K562 (cell line): ENCODE measurements at regions not wholly inside any gene's neighbourhood (a gene's known extent, or its start where the extent isn't known, plus 50 kb on each side); places are given as distances from the start of the nearest gene placed in this dataset.

Source experiments
- ATAC-seq: fragments of 200-7000 bp; cut with Tn5 transposase; 3 replicates; pipeline ENCODE4 v1.9.1; 2020; ENCODE audit warnings: moderate library complexity
- BruUV-seq: library from RNA; stranded (reverse); fragments of 400-500 nt; replicated peaks from 2 replicates; lab custom pipeline; 2021; lab: Mats Ljungman, UMichigan
- CTCF ChIA-PET: fragments of 300-600 bp; formaldehyde crosslinking; extraction: SDS; loops from one replicate; lab custom pipeline; 2021; ENCODE audit warnings: low intra/inter-chr PET ratio; lab: Yijun Ruan, JAX
- POLR2A ChIA-PET: fragments of 300-600, 350-650 bp; sonication (Branson Sonifier 250); formaldehyde crosslinking; extraction: SDS; loops from one replicate; lab custom pipeline; 2021; ENCODE audit warnings: antibody characterized with exemption, inconsistent platforms; lab: Yijun Ruan, JAX
- DNase-seq, 4 experiments: peaks; one replicate each; pipeline versions ENCODE4 v3.0.0 to v3.0.0-alpha.2; 2011 to 2018; ENCODE audit warnings: low spot score in 3 of 4, mixed read lengths in 3 of 4; ENCODE audit errors: extremely low read depth in 1 of 4
- FAIRE-seq: peaks from 2 replicates; lab custom pipeline; 2011; peaks lifted over from hg19 to GRCh38; lab: Jason Lieb, UNC
- H2AFZ ChIP-seq: 2 replicates; pipeline ENCODE4 v1.6.0; 2011; ENCODE audit warnings: low read depth, low read length, control low read depth, inconsistent platforms
- H3K27ac ChIP-seq: fragments of 200-600 bp; 3 replicates; pipeline ENCODE4 v1.8.0; 2011; ENCODE audit warnings: low read depth, mild to moderate bottlenecking, control low read depth, inconsistent platforms, low read length, moderate library complexity, mixed read lengths; ENCODE audit errors: extremely low read depth
- H3K27me3 ChIP-seq, 2 experiments: fragments of 300-600 bp in 1 of 2; 2 replicates in 1 of 2; 3 replicates in 1 of 2; pipeline versions ENCODE4 v1.6.0 to v1.8.0; 2011; ENCODE audit warnings: inconsistent platforms in 2 of 2, low read length in 2 of 2, mild to moderate bottlenecking in 1 of 2, mixed read lengths in 1 of 2, moderate library complexity in 1 of 2; ENCODE audit not compliant: control insufficient read depth in 2 of 2, insufficient read depth in 2 of 2
- H3K36me3 ChIP-seq: fragments of 300-600 bp; 3 replicates; pipeline ENCODE4 v1.8.0; 2011; ENCODE audit warnings: mild to moderate bottlenecking, low read length, inconsistent platforms; ENCODE audit not compliant: control insufficient read depth, insufficient read depth
- H3K4me1 ChIP-seq, 2 experiments: fragments of 200-600 bp in 1 of 2; replicated peaks in 1 of 2; 2 replicates in 1 of 2; 3 replicates in 1 of 2; pipeline versions ENCODE4 v1.5.1 to v1.8.0; 2011; ENCODE audit warnings: inconsistent platforms in 2 of 2, low read length in 2 of 2, mild to moderate bottlenecking in 1 of 2, mixed read lengths in 1 of 2, moderate library complexity in 1 of 2; ENCODE audit not compliant: control insufficient read depth in 2 of 2, insufficient read depth in 2 of 2
- H3K4me2 ChIP-seq: 2 replicates; pipeline ENCODE4 v1.6.1; 2011; ENCODE audit warnings: low read length, control low read depth, inconsistent platforms, mixed read lengths; ENCODE audit not compliant: insufficient read depth
- H3K4me3 ChIP-seq: fragments of 200-600 bp; sonication (generic), shearing (Covaris generic); 2 replicates; pipeline ENCODE4 v1.5.1; 2016; ENCODE audit warnings: control low read depth, inconsistent platforms
- H3K79me2 ChIP-seq: fragments of 200-600 bp; 3 replicates; pipeline ENCODE4 v1.8.0; 2011; ENCODE audit warnings: low read length, inconsistent platforms; ENCODE audit not compliant: control insufficient read depth, insufficient read depth
- H3K9ac ChIP-seq, 2 experiments: 2 replicates each; pipeline versions ENCODE4 v1.6.0 to v1.6.1; 2011; ENCODE audit warnings: low read depth in 2 of 2, low read length in 2 of 2, control low read depth in 1 of 2, inconsistent platforms in 1 of 2, mild to moderate bottlenecking in 1 of 2, mixed read lengths in 1 of 2; ENCODE audit not compliant: insufficient read depth in 1 of 2
- H3K9me1 ChIP-seq: one replicate; pipeline ENCODE4 v1.6.0; 2011; ENCODE audit warnings: inconsistent platforms, mild to moderate bottlenecking, low read length, moderate library complexity; ENCODE audit not compliant: control insufficient read depth, insufficient read depth
- H3K9me3 ChIP-seq: replicated peaks from 2 replicates; pipeline ENCODE4 v1.5.1; 2011; ENCODE audit warnings: low read depth, low read length, inconsistent platforms; ENCODE audit not compliant: control insufficient read depth, insufficient read depth
- H4K20me1 ChIP-seq: replicated peaks from 2 replicates; pipeline ENCODE4 v1.6.1; 2011; ENCODE audit warnings: low read length, inconsistent platforms, mixed read lengths; ENCODE audit not compliant: control insufficient read depth, insufficient read depth
- CREBBP ChIP-seq: IDR thresholded peaks from one replicate; pipeline ENCODE4 v1.6.1; 2012; ENCODE audit warnings: low read depth, mild to moderate bottlenecking, control low read depth, inconsistent platforms, low read length
- FOS ChIP-seq: IDR thresholded peaks from 3 replicates; pipeline ENCODE4 v1.6.1; 2011; ENCODE audit not compliant: insufficient read length; ENCODE audit errors: extremely low read depth
- KDM4B ChIP-seq, 2 experiments: fragments of 450-650 bp in 1 of 2; sonication (generic) in 1 of 2; IDR thresholded peaks; 2 replicates each; pipeline ENCODE4 v1.6.1; 2016 to 2017; ENCODE audit warnings: borderline replicate concordance in 2 of 2, antibody characterized with exemption in 1 of 2, low read depth in 1 of 2, mild to moderate bottlenecking in 1 of 2
- SRSF1 ChIP-seq: fragments of 200-400 bp; formaldehyde crosslinking; IDR thresholded peaks from 2 replicates; pipeline ENCODE4 v1.6.1; 2017; ENCODE audit warnings: mild to moderate bottlenecking, low read depth, low read length, moderate library complexity
- TEAD1 ChIP-seq, 2 experiments: fragments of 450-650 bp in 1 of 2; sonication (generic) in 1 of 2; formaldehyde crosslinking; IDR thresholded peaks; 2 replicates each; pipeline versions ENCODE4 v1.4.0 to v1.8.0; 2020 to 2022; ENCODE audit warnings: mild to moderate bottlenecking in 2 of 2, missing genetic modification reagents in 1 of 2
- ZNF197 ChIP-seq: fragments of 200-800 bp; sonication (Bioruptor generic); IDR thresholded peaks from 2 replicates; pipeline ENCODE4 v1.6.1; 2016; ENCODE audit warnings: low read depth, missing genetic modification characterization, missing compliant biosample characterization
- ZNF280B ChIP-seq: fragments of 250-450 bp; sonication (Bioruptor Pico); IDR thresholded peaks from 2 replicates; pipeline ENCODE4 v1.5.1; 2021; ENCODE audit warnings: mild to moderate bottlenecking
- WGBS: fragments of 100-300 bp; shearing (Covaris generic); methylation state at CpG from one replicate; pipeline ENCODE4 v1.1.6; 2016; ENCODE audit warnings: low coverage, mixed read lengths; ENCODE audit not compliant: insufficient coverage; ENCODE audit errors: missing lambda C conversion rate; 5-methylcytosine and 5-hydroxymethylcytosine counted together
- in situ Hi-C: fragments of 300-500 bp; cut with MboI; formaldehyde crosslinking; loops from 4 replicates; pipeline ENCODE4 v1.15.0; 2018; ENCODE audit warnings: inconsistent platforms, mixed read lengths
- intact Hi-C: fragments of 100-400 bp; cut with micrococcal nuclease; formaldehyde crosslinking; loops from 2 replicates; pipeline ENCODE4 v1.14.2; 2022
- TF ChIP-seq, protein P1 (sequence below): fragments of 200-800 bp; sonication (Bioruptor generic); IDR thresholded peaks from 2 replicates; pipeline ENCODE4 v1.6.1; 2017; ENCODE audit warnings: missing genetic modification characterization, missing compliant biosample characterization

DNA sequence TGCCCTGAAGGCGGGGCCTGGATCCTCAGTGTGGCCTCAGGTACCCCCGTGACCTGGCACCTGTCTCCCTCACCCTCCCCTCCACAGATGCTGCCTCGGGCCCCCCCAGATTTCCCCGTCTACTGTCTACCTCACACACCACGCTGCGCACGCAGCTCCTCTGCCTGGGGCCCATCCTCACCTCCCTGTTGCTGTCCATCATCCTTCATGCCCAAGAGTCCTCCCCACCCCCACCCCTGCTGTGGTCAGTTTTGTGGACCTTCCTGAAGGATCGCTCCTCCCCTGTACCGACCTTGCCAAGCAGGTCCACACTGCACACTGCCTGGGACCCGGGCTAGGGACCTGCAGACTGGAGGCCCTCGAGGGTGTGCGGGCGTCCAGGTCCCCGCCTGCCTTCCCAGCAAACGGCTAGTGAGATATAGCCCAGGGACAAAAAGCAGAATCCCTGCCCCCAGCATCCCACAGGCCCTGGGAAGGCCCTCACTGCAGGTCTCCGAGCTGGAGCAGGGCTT lies 197.4 kb upstream of the DIO3 start:
- Histone ChIP-seq H3K27me3 (peaks cover 5 to 42% of the 10 kb centered on the region in 2 experiments), H3K4me2 (no peak overlapping the region), H3K9me3 (no peaks in the 10 kb centered on the region), H3K4me3 (no peak overlapping the region), H3K9me1 (no peaks in the 10 kb centered on the region), H3K36me3 (no peaks in the 10 kb centered on the region), H4K20me1 (no peaks in the 10 kb centered on the region), H3K4me1 (peaks cover 25 to 30% of the 10 kb centered on the region in 2 experiments; a peak in 4 of 5 replicates), H3K27ac (no peak overlapping the region), H3K9ac (0 out of 4 replicates have a peak overlapping the region, but pooled peaks of 1 of the 2 experiments have one; percentile 17), H3K79me2 (no peaks in the 10 kb centered on the region), H2AFZ (no peak overlapping the region)
- in situ Hi-C loops, result no loop called here
- no peak for ATAC-seq
- intact Hi-C loops, result loop anchor here (5.0 kb wide), 1 partner anchor 263 kb away; no protein-coding TSS in a partner anchor
- FAIRE-seq, result no peak
- TF ChIP-seq ZNF197 (CRISPR knock-in tag), result no peak
- TF ChIP-seq, protein P1, sequence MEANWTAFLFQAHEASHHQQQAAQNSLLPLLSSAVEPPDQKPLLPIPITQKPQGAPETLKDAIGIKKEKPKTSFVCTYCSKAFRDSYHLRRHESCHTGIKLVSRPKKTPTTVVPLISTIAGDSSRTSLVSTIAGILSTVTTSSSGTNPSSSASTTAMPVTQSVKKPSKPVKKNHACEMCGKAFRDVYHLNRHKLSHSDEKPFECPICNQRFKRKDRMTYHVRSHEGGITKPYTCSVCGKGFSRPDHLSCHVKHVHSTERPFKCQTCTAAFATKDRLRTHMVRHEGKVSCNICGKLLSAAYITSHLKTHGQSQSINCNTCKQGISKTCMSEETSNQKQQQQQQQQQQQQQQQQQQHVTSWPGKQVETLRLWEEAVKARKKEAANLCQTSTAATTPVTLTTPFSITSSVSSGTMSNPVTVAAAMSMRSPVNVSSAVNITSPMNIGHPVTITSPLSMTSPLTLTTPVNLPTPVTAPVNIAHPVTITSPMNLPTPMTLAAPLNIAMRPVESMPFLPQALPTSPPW (CRISPR knock-in tag), result no peak
- TF ChIP-seq TEAD1 (CRISPR knock-in tag; IDR thresholded peaks at IDR 0.05), result no peak
- TF ChIP-seq CREBBP, result no peak
- no peak for TF ChIP-seq KDM4B (IDR thresholded peaks at IDR 0.05; ENCODE audit: borderline replicate concordance in 2 of 2, low read depth in 1 of 2)
- TF ChIP-seq ZNF280B (CRISPR knock-in tag), result no peak
- TF ChIP-seq SRSF1, result no peak
- no peak for TF ChIP-seq FOS
- 20% methylated on average over 2 of the region's 16 CpGs for WGBS
- ChIA-PET CTCF (no interaction called here), POLR2A (no interaction called here)
- no TSS peak for BruUV-seq
- no peak for DNase-seq
